Liver (tissue), 3 donors: ENCODE measurements at regions not wholly inside any gene's neighbourhood (a gene's known extent, or its start where the extent isn't known, plus 50 kb on each side); places are given as distances from the start of the nearest gene placed in this dataset.

Source experiments
- EGR1 ChIP-seq, 2 donors: IDR thresholded peaks; 2 replicates each; pipeline ENCODE4 v1.6.1; 2016 to 2018; ENCODE audit warnings: antibody characterized with exemption in 2 of 2, low read depth in 2 of 2
- GABPA ChIP-seq, 2 donors: IDR thresholded peaks in 1 of 2; conservative IDR thresholded peaks in 1 of 2; 2 replicates each; pipeline ENCODE4 v1.6.1; 2016; ENCODE audit warnings: antibody characterized with exemption in 2 of 2, mild to moderate bottlenecking in 1 of 2, moderate library complexity in 1 of 2
- HNF4G ChIP-seq: IDR thresholded peaks from 2 replicates; pipeline ENCODE4 v1.6.1; 2016; ENCODE audit warnings: antibody characterized with exemption
- MAX ChIP-seq: IDR thresholded peaks from 2 replicates; pipeline ENCODE4 v1.6.1; 2016; ENCODE audit warnings: antibody characterized with exemption
- RAD21 ChIP-seq, 2 donors: IDR thresholded peaks; 2 replicates each; pipeline ENCODE4 v1.6.1; 2016; ENCODE audit warnings: antibody characterized with exemption in 2 of 2, mild to moderate bottlenecking in 2 of 2
- REST ChIP-seq: IDR thresholded peaks from 2 replicates; pipeline ENCODE4 v1.6.1; 2016; ENCODE audit warnings: antibody characterized with exemption, mild to moderate bottlenecking
- SP1 ChIP-seq: IDR thresholded peaks from 2 replicates; pipeline ENCODE4 v1.6.1; 2018; ENCODE audit warnings: antibody characterized with exemption, mild to moderate bottlenecking
- TAF1 ChIP-seq: conservative IDR thresholded peaks from 2 replicates; pipeline ENCODE4 v1.6.1; 2016; ENCODE audit warnings: antibody characterized with exemption, mild to moderate bottlenecking
- YY1 ChIP-seq: IDR thresholded peaks from 2 replicates; pipeline ENCODE4 v1.6.1; 2016; ENCODE audit warnings: antibody characterized with exemption, mild to moderate bottlenecking
- TF ChIP-seq, protein P1 (sequence below): fragments of 150-350 bp; IDR thresholded peaks from 2 replicates; pipeline ENCODE4 v1.5.1; 2017; ENCODE audit warnings: improper control_type of control experiment, low read depth, low read length; ENCODE audit not compliant: missing input control
- donor health status: healthy.
- donor health status: healthy.

DNA sequence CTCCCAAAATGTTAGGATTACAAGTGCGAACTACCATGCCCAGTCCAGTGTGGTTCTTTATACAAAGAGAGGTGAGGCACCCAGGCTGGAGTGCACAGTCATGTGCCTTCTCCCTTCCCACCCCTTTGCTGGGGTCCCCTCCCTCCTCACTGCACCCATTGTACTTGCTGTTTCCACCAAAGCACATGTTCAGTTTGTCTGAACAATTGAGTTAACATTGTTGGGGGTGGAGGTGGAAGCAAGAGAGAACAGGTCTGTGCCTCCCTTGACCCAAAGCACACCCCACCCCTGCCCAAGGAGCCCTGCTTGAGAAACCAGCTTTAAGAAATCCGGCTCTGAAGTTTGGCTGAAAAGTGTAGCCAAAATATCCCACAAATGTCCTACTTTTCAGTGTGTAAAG is 142.3 kb upstream of the CDH5 start:
- TF ChIP-seq, protein P1, sequence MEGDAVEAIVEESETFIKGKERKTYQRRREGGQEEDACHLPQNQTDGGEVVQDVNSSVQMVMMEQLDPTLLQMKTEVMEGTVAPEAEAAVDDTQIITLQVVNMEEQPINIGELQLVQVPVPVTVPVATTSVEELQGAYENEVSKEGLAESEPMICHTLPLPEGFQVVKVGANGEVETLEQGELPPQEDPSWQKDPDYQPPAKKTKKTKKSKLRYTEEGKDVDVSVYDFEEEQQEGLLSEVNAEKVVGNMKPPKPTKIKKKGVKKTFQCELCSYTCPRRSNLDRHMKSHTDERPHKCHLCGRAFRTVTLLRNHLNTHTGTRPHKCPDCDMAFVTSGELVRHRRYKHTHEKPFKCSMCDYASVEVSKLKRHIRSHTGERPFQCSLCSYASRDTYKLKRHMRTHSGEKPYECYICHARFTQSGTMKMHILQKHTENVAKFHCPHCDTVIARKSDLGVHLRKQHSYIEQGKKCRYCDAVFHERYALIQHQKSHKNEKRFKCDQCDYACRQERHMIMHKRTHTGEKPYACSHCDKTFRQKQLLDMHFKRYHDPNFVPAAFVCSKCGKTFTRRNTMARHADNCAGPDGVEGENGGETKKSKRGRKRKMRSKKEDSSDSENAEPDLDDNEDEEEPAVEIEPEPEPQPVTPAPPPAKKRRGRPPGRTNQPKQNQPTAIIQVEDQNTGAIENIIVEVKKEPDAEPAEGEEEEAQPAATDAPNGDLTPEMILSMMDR: no peak
- TF ChIP-seq HNF4G: no peak
- TF ChIP-seq TAF1: no peak
- TF ChIP-seq SP1: no peak
- no peak for TF ChIP-seq RAD21 (IDR thresholded peaks at IDR 0.05)
- no peak for TF ChIP-seq YY1
- no peak for TF ChIP-seq REST
- no peak for TF ChIP-seq EGR1 (IDR thresholded peaks at IDR 0.05; ENCODE audit: low read depth in 2 of 2)
- no peak for TF ChIP-seq MAX
- TF ChIP-seq GABPA (IDR thresholded peaks at IDR 0.05 in 1 of 2, conservative IDR thresholded peaks at IDR 0.05 in 1 of 2): no peak
